ENCODE measurements at regions not wholly inside any gene's neighbourhood (a gene's known extent, or its start where the extent isn't known, plus 50 kb on each side); places are given as distances from the start of the nearest gene placed in this dataset.

GRCh38 chr21:38651570-38651969, 153.3 kb upstream of the ERG start:
- DNase-seq: no peak
- no peak overlapping the region for H3K4me2 ChIP-seq (ENCODE audit: low read length)
- H3K79me2 ChIP-seq (ENCODE audit: control insufficient read depth, insufficient read depth, low read length, poor library complexity): no peaks in the 10 kb centered on the region
- H3K23ac ChIP-seq (ENCODE audit: low read length): no peak overlapping the region
- H3K18ac ChIP-seq (ENCODE audit: low read length): no peak overlapping the region
- no peak overlapping the region for H4K8ac ChIP-seq (ENCODE audit: low read depth, low read length)
- no peak overlapping the region for H3K14ac ChIP-seq (ENCODE audit: low read length)
- no peaks in the 10 kb centered on the region for H3K27me3 ChIP-seq (ENCODE audit: insufficient read depth, low read length)
- no peaks in the 10 kb centered on the region for H3K36me3 ChIP-seq (ENCODE audit: control insufficient read depth in 1 of 2, insufficient read depth in 2 of 2, low read length in 2 of 2)
- no peaks in the 10 kb centered on the region for H3K9me3 ChIP-seq (ENCODE audit: insufficient read depth, low read depth, low read length)
- no peak overlapping the region for H3K4me3 ChIP-seq (ENCODE audit: low read depth, low read length)
- H2AK5ac ChIP-seq (ENCODE audit: low read length): no peak overlapping the region
- no peak overlapping the region for H4K12ac ChIP-seq (ENCODE audit: low read depth, low read length)
- H3K79me1 ChIP-seq (ENCODE audit: low read length): no peaks in the 10 kb centered on the region
- no peak overlapping the region for H4K91ac ChIP-seq (ENCODE audit: low read depth, low read length)
- H2BK120ac ChIP-seq (ENCODE audit: insufficient read depth, low read length, poor library complexity): no peak overlapping the region
- no peak overlapping the region for H3K9ac ChIP-seq (ENCODE audit: low read length)
- H3K27ac ChIP-seq (ENCODE audit: low read depth, low read length): no peak overlapping the region
- H2BK12ac ChIP-seq (ENCODE audit: low read length): no peak overlapping the region
- no peaks in the 10 kb centered on the region for H3K4me1 ChIP-seq (ENCODE audit: control insufficient read depth in 1 of 2, insufficient read depth in 2 of 2, low read length in 2 of 2)
- no peak overlapping the region for H2BK5ac ChIP-seq (ENCODE audit: low read depth, low read length, poor library complexity)
- H2AFZ ChIP-seq (ENCODE audit: insufficient read depth, low read length, poor library complexity): no peak overlapping the region
- no CpG with 5 or more reads among the region's 6 CpGs for WGBS (ENCODE audit: extremely low coverage, insufficient coverage, insufficient read length)
- no peak overlapping the region for H3K4ac ChIP-seq (ENCODE audit: low read depth, low read length)

DNA sequence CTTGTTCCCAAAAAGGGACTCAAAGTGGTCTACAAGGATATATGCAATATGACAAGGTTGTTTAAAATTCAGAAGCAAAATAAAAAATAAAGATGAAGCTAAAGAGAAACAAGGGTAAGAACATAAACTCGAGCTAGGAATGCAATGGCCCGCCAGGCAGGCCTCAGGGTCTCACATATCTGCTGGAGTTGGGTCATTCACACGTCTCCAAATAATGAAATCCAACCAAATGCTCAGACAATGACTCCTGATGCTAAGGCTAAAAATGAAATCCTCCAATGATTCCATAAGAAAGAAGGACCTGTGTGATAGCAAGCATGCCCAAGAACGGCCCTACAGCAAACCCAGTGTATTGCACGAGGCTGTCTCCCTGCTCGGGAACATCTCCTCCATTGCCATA, 153.3 kb upstream of the ETS2 start:
- no peak overlapping the region for H2BK5ac ChIP-seq (ENCODE audit: low read depth, low read length, poor library complexity)
- peak; percentile 56 to 71 for DNase-seq
- H2BK120ac ChIP-seq (ENCODE audit: insufficient read depth, low read length, poor library complexity): no peak overlapping the region
- no peak overlapping the region for H3K23ac ChIP-seq (ENCODE audit: low read length)
- H4K8ac ChIP-seq (ENCODE audit: low read depth, low read length): no peak overlapping the region
- no peaks in the 10 kb centered on the region for H3K36me3 ChIP-seq (ENCODE audit: control insufficient read depth in 1 of 2, insufficient read depth in 2 of 2, low read length in 2 of 2)
- H3K27ac ChIP-seq (ENCODE audit: low read depth, low read length): no peak overlapping the region
- no peaks in the 10 kb centered on the region for H3K79me2 ChIP-seq (ENCODE audit: control insufficient read depth, insufficient read depth, low read length, poor library complexity)
- no peak overlapping the region for H3K14ac ChIP-seq (ENCODE audit: low read length)
- no peaks in the 10 kb centered on the region for H3K27me3 ChIP-seq (ENCODE audit: insufficient read depth, low read length)
- no peak overlapping the region for H3K18ac ChIP-seq (ENCODE audit: low read length)
- H2AK5ac ChIP-seq (ENCODE audit: low read length): no peak overlapping the region
- no peak overlapping the region for H2AFZ ChIP-seq (ENCODE audit: insufficient read depth, low read length, poor library complexity)
- H4K91ac ChIP-seq (ENCODE audit: low read depth, low read length): no peak overlapping the region
- H3K9ac ChIP-seq (ENCODE audit: low read length): no peak overlapping the region
- no peak overlapping the region for H3K4me2 ChIP-seq (ENCODE audit: low read length)
- WGBS (ENCODE audit: extremely low coverage, insufficient coverage, insufficient read length): no CpG with 5 or more reads among the region's 6 CpGs
- H4K12ac ChIP-seq (ENCODE audit: low read depth, low read length): no peak overlapping the region
- no peak overlapping the region for H3K4ac ChIP-seq (ENCODE audit: low read depth, low read length)
- H3K79me1 ChIP-seq (ENCODE audit: low read length): no peaks in the 10 kb centered on the region
- H3K9me3 ChIP-seq (ENCODE audit: insufficient read depth, low read depth, low read length): no peaks in the 10 kb centered on the region
- H3K4me3 ChIP-seq (ENCODE audit: low read depth, low read length): no peak overlapping the region
- H2BK12ac ChIP-seq (ENCODE audit: low read length): no peak overlapping the region
- H3K4me1 ChIP-seq (ENCODE audit: control insufficient read depth in 1 of 2, insufficient read depth in 2 of 2, low read length in 2 of 2): no peaks in the 10 kb centered on the region

- Histone ChIP-seq H3K79me1 (ENCODE audit: low read length) (no peaks in the 10 kb centered on the region), H4K91ac (ENCODE audit: low read depth, low read length) (no peak overlapping the region), H3K4me3 (ENCODE audit: low read depth, low read length) (no peak overlapping the region), H3K27me3 (ENCODE audit: insufficient read depth, low read length) (peaks cover 11% of the 10 kb centered on the region), H2BK120ac (ENCODE audit: insufficient read depth, low read length, poor library complexity) (no peak overlapping the region), H3K23ac (ENCODE audit: low read length) (no peak overlapping the region), H3K36me3 (ENCODE audit: control insufficient read depth in 1 of 2, insufficient read depth in 2 of 2, low read length in 2 of 2) (no peaks in the 10 kb centered on the region), H3K79me2 (ENCODE audit: control insufficient read depth, insufficient read depth, low read length, poor library complexity) (no peaks in the 10 kb centered on the region), H3K9ac (ENCODE audit: low read length) (no peak overlapping the region), H3K4ac (ENCODE audit: low read depth, low read length) (no peak overlapping the region), H3K18ac (ENCODE audit: low read length) (no peak overlapping the region), H2BK12ac (ENCODE audit: low read length) (no peak overlapping the region), H2AK5ac (ENCODE audit: low read length) (no peak overlapping the region), H3K4me1 (ENCODE audit: control insufficient read depth in 1 of 2, insufficient read depth in 2 of 2, low read length in 2 of 2) (no peaks in the 10 kb centered on the region), H3K4me2 (ENCODE audit: low read length) (no peak overlapping the region), H3K9me3 (ENCODE audit: insufficient read depth, low read depth, low read length) (no peaks in the 10 kb centered on the region), H4K12ac (ENCODE audit: low read depth, low read length) (no peak overlapping the region), H3K14ac (ENCODE audit: low read length) (no peak overlapping the region), H2BK5ac (ENCODE audit: low read depth, low read length, poor library complexity) (no peak overlapping the region), H4K8ac (ENCODE audit: low read depth, low read length) (no peak overlapping the region), H2AFZ (ENCODE audit: insufficient read depth, low read length, poor library complexity) (no peak overlapping the region), H3K27ac (ENCODE audit: low read depth, low read length) (no peak overlapping the region)
- DNase-seq: no peak
- WGBS (ENCODE audit: extremely low coverage, insufficient coverage, insufficient read length): no CpG with 5 or more reads among the region's 1 CpG
Observed at GRCh38 chr21:38654580-38654979, 151.1 kb upstream of the ETS2 start.

DNA sequence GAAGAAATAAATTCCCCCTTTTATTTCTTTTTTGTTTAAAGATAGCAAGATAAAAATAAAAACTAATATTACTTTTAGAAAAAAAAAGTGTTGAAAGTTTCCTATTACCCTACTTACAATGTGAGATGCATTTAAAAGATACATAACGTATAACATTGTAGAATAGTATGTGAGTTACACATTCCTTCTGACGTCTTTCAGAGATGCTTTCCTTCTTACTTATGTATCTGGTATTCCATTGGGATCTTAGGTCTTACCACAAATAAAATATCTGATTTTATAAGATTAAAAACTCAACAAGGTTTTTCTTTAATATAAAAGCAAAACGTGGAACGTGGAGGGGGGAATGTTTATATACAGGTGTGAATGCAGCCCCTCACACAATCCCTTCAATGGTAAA, 147.2 kb upstream of the ETS2 start:
- DNase-seq: peak in 1 of 2 donors; percentile 29
- no peaks in the 10 kb centered on the region for H3K36me3 ChIP-seq (ENCODE audit: control insufficient read depth in 1 of 2, insufficient read depth in 2 of 2, low read length in 2 of 2)
- no peak overlapping the region for H4K91ac ChIP-seq (ENCODE audit: low read depth, low read length)
- H3K18ac ChIP-seq (ENCODE audit: low read length): no peak overlapping the region
- H3K79me1 ChIP-seq (ENCODE audit: low read length): no peaks in the 10 kb centered on the region
- no CpG with 5 or more reads among the region's 4 CpGs for WGBS (ENCODE audit: extremely low coverage, insufficient coverage, insufficient read length)
- peaks cover 10% of the 10 kb centered on the region for H3K9me3 ChIP-seq (ENCODE audit: insufficient read depth, low read depth, low read length)
- H3K23ac ChIP-seq (ENCODE audit: low read length): no peak overlapping the region
- no peak overlapping the region for H4K12ac ChIP-seq (ENCODE audit: low read depth, low read length)
- no peak overlapping the region for H3K4me2 ChIP-seq (ENCODE audit: low read length)
- H2AK5ac ChIP-seq (ENCODE audit: low read length): no peak overlapping the region
- no peak overlapping the region for H2AFZ ChIP-seq (ENCODE audit: insufficient read depth, low read length, poor library complexity)
- no peak overlapping the region for H3K9ac ChIP-seq (ENCODE audit: low read length)
- H3K4ac ChIP-seq (ENCODE audit: low read depth, low read length): no peak overlapping the region
- peaks cover 13 to 15% of the 10 kb centered on the region in 2 experiments for H3K4me1 ChIP-seq (ENCODE audit: control insufficient read depth in 1 of 2, insufficient read depth in 2 of 2, low read length in 2 of 2)
- no peak overlapping the region for H3K14ac ChIP-seq (ENCODE audit: low read length)
- H3K27me3 ChIP-seq (ENCODE audit: insufficient read depth, low read length): peaks cover 33% of the 10 kb centered on the region
- H3K27ac ChIP-seq (ENCODE audit: low read depth, low read length): no peak overlapping the region
- no peak overlapping the region for H2BK12ac ChIP-seq (ENCODE audit: low read length)
- H4K8ac ChIP-seq (ENCODE audit: low read depth, low read length): no peak overlapping the region
- no peak overlapping the region for H3K4me3 ChIP-seq (ENCODE audit: low read depth, low read length)
- H2BK5ac ChIP-seq (ENCODE audit: low read depth, low read length, poor library complexity): no peak overlapping the region
- no peaks in the 10 kb centered on the region for H3K79me2 ChIP-seq (ENCODE audit: control insufficient read depth, insufficient read depth, low read length, poor library complexity)
- H2BK120ac ChIP-seq (ENCODE audit: insufficient read depth, low read length, poor library complexity): no peak overlapping the region
